ENCODE measurements at regions not wholly inside any gene's neighbourhood (a gene's known extent, or its start where the extent isn't known, plus 50 kb on each side); places are given as distances from the start of the nearest gene placed in this dataset.

DNA sequence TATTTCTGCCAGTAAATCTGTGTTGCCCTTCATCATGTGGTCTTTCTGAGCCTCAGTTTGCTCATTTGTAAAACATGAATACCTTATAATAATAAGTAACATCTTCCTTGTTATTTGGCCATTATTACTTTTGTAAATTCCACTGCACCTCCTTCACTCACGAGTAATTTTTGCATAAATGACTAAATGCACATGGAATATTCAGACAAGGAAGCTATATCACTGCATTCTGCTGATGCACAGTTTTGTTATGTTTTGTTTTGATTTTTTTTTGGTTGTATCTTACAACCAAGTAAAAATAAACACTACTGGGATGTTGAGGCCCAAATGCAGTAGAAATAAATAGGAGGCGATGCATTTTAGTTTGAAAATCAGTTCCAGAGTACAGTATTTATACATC lies 185.3 kb upstream of the POU3F3 start:
- TF ChIP-seq RFX5 (IDR thresholded peaks at IDR 0.05; ENCODE audit: low read length) (no peak), EP300 (IDR thresholded peaks at IDR 0.05; ENCODE audit: borderline replicate concordance in 1 of 2, low read depth in 1 of 2, low read length in 1 of 2) (no peak), GATA2 (CRISPR knock-in tag; IDR thresholded peaks at IDR 0.05) (no peak), NRF1 (IDR thresholded peaks at IDR 0.05; ENCODE audit: low read depth, low read length) (no peak), ZBTB33 (IDR thresholded peaks at IDR 0.05; ENCODE audit: borderline replicate concordance, low read depth) (no peak), ELF1 (IDR thresholded peaks at IDR 0.05) (no peak), POLR2AphosphoS5 (IDR thresholded peaks at IDR 0.05; ENCODE audit: low read depth, low read length) (no peak), TCF12 (IDR thresholded peaks at IDR 0.05) (no peak), TAF1 (IDR thresholded peaks at IDR 0.05; ENCODE audit: borderline replicate concordance, low read depth, low read length) (no peak)
- TF ChIP-seq, protein P1, sequence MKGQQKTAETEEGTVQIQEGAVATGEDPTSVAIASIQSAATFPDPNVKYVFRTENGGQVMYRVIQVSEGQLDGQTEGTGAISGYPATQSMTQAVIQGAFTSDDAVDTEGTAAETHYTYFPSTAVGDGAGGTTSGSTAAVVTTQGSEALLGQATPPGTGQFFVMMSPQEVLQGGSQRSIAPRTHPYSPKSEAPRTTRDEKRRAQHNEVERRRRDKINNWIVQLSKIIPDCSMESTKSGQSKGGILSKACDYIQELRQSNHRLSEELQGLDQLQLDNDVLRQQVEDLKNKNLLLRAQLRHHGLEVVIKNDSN (IDR thresholded peaks at IDR 0.05; ENCODE audit: borderline replicate concordance, low read depth) = no peak
- TF ChIP-seq, protein P2, sequence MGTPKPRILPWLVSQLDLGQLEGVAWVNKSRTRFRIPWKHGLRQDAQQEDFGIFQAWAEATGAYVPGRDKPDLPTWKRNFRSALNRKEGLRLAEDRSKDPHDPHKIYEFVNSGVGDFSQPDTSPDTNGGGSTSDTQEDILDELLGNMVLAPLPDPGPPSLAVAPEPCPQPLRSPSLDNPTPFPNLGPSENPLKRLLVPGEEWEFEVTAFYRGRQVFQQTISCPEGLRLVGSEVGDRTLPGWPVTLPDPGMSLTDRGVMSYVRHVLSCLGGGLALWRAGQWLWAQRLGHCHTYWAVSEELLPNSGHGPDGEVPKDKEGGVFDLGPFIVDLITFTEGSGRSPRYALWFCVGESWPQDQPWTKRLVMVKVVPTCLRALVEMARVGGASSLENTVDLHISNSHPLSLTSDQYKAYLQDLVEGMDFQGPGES (IDR thresholded peaks at IDR 0.05; ENCODE audit: low read depth, low read length) = no peak
- TF ChIP-seq, protein P3, sequence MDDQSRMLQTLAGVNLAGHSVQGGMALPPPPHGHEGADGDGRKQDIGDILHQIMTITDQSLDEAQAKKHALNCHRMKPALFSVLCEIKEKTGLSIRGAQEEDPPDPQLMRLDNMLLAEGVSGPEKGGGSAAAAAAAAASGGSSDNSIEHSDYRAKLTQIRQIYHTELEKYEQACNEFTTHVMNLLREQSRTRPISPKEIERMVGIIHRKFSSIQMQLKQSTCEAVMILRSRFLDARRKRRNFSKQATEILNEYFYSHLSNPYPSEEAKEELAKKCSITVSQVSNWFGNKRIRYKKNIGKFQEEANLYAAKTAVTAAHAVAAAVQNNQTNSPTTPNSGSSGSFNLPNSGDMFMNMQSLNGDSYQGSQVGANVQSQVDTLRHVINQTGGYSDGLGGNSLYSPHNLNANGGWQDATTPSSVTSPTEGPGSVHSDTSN (IDR thresholded peaks at IDR 0.05) = no peak
- TF ChIP-seq, protein P4, sequence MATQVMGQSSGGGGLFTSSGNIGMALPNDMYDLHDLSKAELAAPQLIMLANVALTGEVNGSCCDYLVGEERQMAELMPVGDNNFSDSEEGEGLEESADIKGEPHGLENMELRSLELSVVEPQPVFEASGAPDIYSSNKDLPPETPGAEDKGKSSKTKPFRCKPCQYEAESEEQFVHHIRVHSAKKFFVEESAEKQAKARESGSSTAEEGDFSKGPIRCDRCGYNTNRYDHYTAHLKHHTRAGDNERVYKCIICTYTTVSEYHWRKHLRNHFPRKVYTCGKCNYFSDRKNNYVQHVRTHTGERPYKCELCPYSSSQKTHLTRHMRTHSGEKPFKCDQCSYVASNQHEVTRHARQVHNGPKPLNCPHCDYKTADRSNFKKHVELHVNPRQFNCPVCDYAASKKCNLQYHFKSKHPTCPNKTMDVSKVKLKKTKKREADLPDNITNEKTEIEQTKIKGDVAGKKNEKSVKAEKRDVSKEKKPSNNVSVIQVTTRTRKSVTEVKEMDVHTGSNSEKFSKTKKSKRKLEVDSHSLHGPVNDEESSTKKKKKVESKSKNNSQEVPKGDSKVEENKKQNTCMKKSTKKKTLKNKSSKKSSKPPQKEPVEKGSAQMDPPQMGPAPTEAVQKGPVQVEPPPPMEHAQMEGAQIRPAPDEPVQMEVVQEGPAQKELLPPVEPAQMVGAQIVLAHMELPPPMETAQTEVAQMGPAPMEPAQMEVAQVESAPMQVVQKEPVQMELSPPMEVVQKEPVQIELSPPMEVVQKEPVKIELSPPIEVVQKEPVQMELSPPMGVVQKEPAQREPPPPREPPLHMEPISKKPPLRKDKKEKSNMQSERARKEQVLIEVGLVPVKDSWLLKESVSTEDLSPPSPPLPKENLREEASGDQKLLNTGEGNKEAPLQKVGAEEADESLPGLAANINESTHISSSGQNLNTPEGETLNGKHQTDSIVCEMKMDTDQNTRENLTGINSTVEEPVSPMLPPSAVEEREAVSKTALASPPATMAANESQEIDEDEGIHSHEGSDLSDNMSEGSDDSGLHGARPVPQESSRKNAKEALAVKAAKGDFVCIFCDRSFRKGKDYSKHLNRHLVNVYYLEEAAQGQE (IDR thresholded peaks at IDR 0.05; ENCODE audit: low read depth, low read length) = no peak
- no peak for DNase-seq
- no peaks in the 10 kb centered on the region for H3F3A ChIP-seq (replicated peaks; ENCODE audit: insufficient read depth)
- WGBS (ENCODE audit: low lambda C conversion rate) = 34% methylated on average over 2 of the region's 2 CpGs
- H3K27me3 ChIP-seq (ENCODE audit: insufficient read depth) = no peaks in the 10 kb centered on the region
- no peaks in the 10 kb centered on the region for H3K36me3 ChIP-seq (replicated peaks in 1 of 2; ENCODE audit: control insufficient read depth in 1 of 2, insufficient read depth in 2 of 2, low read length in 1 of 2)
- H2AFZ ChIP-seq (ENCODE audit: low read depth) = no peak overlapping the region
- H3K9me3 ChIP-seq = peaks cover 3% of the 10 kb centered on the region; the same call in 1 of the 2 replicates
- H4K20me1 ChIP-seq (ENCODE audit: insufficient read depth) = no peaks in the 10 kb centered on the region
- POLR2A ChIA-PET = no interaction called here
- H3K4me2 ChIP-seq = no peak overlapping the region
- no peak overlapping the region for H3K9ac ChIP-seq
- no peak overlapping the region for H3K4me3 ChIP-seq (ENCODE audit: low read depth in 2 of 2, low read length in 1 of 2)
- CTCF ChIA-PET = interaction anchor here (2.0 kb wide), 1 partner anchor 18 kb away, joined by 4 read pairs; no protein-coding TSS in a partner anchor
- no peak overlapping the region for H3K27ac ChIP-seq (ENCODE audit: low read depth in 2 of 2, low read length in 1 of 2)
- H3K9me2 ChIP-seq = no peaks in the 10 kb centered on the region; the same call in 1 of the 2 replicates
- no peaks in the 10 kb centered on the region; a peak in 1 of 4 replicates for H3K4me1 ChIP-seq (ENCODE audit: control insufficient read depth in 1 of 2, insufficient read depth in 2 of 2, low read depth in 1 of 2, low read length in 1 of 2)
- no peaks in the 10 kb centered on the region for H3K79me2 ChIP-seq (ENCODE audit: insufficient read depth)
